MM.1S (cell line): ENCODE measurements at regions not wholly inside any gene's neighbourhood (a gene's known extent, or its start where the extent isn't known, plus 50 kb on each side); places are given as distances from the start of the nearest gene placed in this dataset.

Experiments used
- EZH2 ChIP-seq: fragments of 300-600 bp; sonication (generic); optimal IDR thresholded peaks from 2 replicates; pipeline ENCODE3; 2017; ENCODE audit warnings: low read depth, mild to moderate bottlenecking, antibody characterized with exemption, low read length, mixed read lengths
- EZH2phosphoT487 ChIP-seq: fragments of 300-600 bp; sonication (generic); IDR thresholded peaks from 2 replicates; pipeline ENCODE4 v1.6.1; 2018; ENCODE audit warnings: antibody characterized with exemption, low read length
- TF ChIP-seq, protein P1 (sequence below): fragments of 300-600 bp; sonication (generic); IDR thresholded peaks from 2 replicates; pipeline ENCODE4 v1.5.1; 2016; ENCODE audit warnings: antibody characterized with exemption, low read length, mixed read lengths

DNA sequence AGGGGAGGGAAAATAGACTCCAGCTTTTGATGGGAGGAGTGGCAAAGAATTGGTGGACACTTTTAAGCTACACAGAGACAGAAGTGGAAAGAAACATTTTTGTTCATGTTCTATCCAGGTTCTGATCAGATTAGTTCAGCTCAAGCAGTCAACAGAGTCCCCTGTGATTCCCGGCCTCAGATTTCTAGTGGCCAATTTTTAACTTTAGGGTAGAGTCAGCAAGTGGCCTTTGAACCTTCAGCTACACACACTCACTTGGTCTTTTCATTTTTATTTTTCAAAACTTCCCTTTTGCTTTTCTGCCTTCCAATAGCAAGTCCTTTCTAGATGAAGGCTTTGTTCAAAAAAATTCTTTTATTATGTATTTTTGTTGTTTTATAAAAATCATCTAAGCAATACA, 169.2 kb upstream of the RPS6KA3 start:
- TF ChIP-seq, protein P1, sequence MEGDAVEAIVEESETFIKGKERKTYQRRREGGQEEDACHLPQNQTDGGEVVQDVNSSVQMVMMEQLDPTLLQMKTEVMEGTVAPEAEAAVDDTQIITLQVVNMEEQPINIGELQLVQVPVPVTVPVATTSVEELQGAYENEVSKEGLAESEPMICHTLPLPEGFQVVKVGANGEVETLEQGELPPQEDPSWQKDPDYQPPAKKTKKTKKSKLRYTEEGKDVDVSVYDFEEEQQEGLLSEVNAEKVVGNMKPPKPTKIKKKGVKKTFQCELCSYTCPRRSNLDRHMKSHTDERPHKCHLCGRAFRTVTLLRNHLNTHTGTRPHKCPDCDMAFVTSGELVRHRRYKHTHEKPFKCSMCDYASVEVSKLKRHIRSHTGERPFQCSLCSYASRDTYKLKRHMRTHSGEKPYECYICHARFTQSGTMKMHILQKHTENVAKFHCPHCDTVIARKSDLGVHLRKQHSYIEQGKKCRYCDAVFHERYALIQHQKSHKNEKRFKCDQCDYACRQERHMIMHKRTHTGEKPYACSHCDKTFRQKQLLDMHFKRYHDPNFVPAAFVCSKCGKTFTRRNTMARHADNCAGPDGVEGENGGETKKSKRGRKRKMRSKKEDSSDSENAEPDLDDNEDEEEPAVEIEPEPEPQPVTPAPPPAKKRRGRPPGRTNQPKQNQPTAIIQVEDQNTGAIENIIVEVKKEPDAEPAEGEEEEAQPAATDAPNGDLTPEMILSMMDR, result no peak
- TF ChIP-seq EZH2, result no peak
- no peak for TF ChIP-seq EZH2phosphoT487
